OCI-LY1 (cell line): ENCODE measurements at regions not wholly inside any gene's neighbourhood (a gene's known extent, or its start where the extent isn't known, plus 50 kb on each side); places are given as distances from the start of the nearest gene placed in this dataset.

Experiments
- H2AFZ ChIP-seq: fragments of 200-600 bp; sonication (generic), shearing (Covaris generic); 2 replicates; pipeline ENCODE4 v1.6.0; 2014; ENCODE audit warnings: antibody characterized with exemption, mild to moderate bottlenecking, low read length
- H3F3A ChIP-seq: fragments of 200-600 bp; sonication (generic), shearing (Covaris generic); 2 replicates; pipeline ENCODE4 v1.6.0; 2014; ENCODE audit warnings: mild to moderate bottlenecking, antibody characterized with exemption, low read length, moderate library complexity; ENCODE audit not compliant: insufficient read depth
- H3K27ac ChIP-seq: fragments of 200-600 bp; sonication (generic); 2 replicates; pipeline ENCODE4 v1.5.1; 2014; ENCODE audit warnings: low read length, mixed run types, mild to moderate bottlenecking, low read depth; ENCODE audit not compliant: poor library complexity, severe bottlenecking
- H3K27me3 ChIP-seq: fragments of 200-600 bp; sonication (generic); 2 replicates; pipeline ENCODE4 v1.6.0; 2014; ENCODE audit warnings: antibody characterized with exemption, mild to moderate bottlenecking, low read length, moderate library complexity; ENCODE audit not compliant: insufficient read depth
- H3K36me3 ChIP-seq: fragments of 200-600 bp; sonication (generic); 2 replicates; pipeline ENCODE4 v1.6.1; 2014; ENCODE audit warnings: mild to moderate bottlenecking, antibody characterized with exemption, low read length, moderate library complexity, mixed read lengths; ENCODE audit not compliant: insufficient read depth
- H3K4me1 ChIP-seq: fragments of 200-600 bp; sonication (generic); 2 replicates; pipeline ENCODE4 v1.5.1; 2014; ENCODE audit warnings: mild to moderate bottlenecking, low read length, moderate library complexity; ENCODE audit not compliant: insufficient read depth, severe bottlenecking
- H3K4me2 ChIP-seq: fragments of 200-600 bp; sonication (generic), shearing (Covaris generic); 2 replicates; pipeline ENCODE4 v1.6.1; 2014; ENCODE audit warnings: low read length
- H3K4me3 ChIP-seq: fragments of 200-600 bp; sonication (generic); 2 replicates; pipeline ENCODE4 v1.5.1; 2014; ENCODE audit warnings: low read length, low read depth, mild to moderate bottlenecking, mixed read lengths; ENCODE audit not compliant: poor library complexity, severe bottlenecking
- H3K79me2 ChIP-seq: fragments of 200-600 bp; shearing (Covaris generic); 2 replicates; pipeline ENCODE4 v1.6.1; 2016; ENCODE audit warnings: mixed run types, low read length, mixed read lengths; ENCODE audit not compliant: insufficient read depth
- H3K9ac ChIP-seq: fragments of 200-600 bp; sonication (generic), shearing (Covaris generic); 2 replicates; pipeline ENCODE4 v1.6.1; 2014; ENCODE audit warnings: mild to moderate bottlenecking, low read length, mixed read lengths
- H3K9me2 ChIP-seq: fragments of 200-600 bp; sonication (generic), shearing (Covaris generic); 2 replicates; pipeline ENCODE4 v1.6.1; 2014; ENCODE audit warnings: low read depth, mild to moderate bottlenecking, low read length, mixed read lengths
- H3K9me3 ChIP-seq: fragments of 200-600 bp; shearing (Covaris generic); 2 replicates; pipeline ENCODE4 v1.6.1; 2014; ENCODE audit warnings: low read length, mixed read lengths
- H4K20me1 ChIP-seq: fragments of 200-600 bp; sonication (generic), shearing (Covaris generic); 2 replicates; pipeline ENCODE4 v1.6.0; 2016; ENCODE audit warnings: mild to moderate bottlenecking, low read length; ENCODE audit not compliant: insufficient read depth
- CTCF ChIP-seq: fragments of 200-600 bp; sonication (generic), shearing (Covaris generic); IDR thresholded peaks from 2 replicates; pipeline ENCODE4 v1.5.1; 2017; ENCODE audit warnings: mild to moderate bottlenecking, antibody characterized with exemption, low read length, moderate library complexity, mixed read lengths
- EZH2 ChIP-seq: fragments of 200-600 bp; sonication (generic), shearing (Covaris generic); IDR thresholded peaks from 2 replicates; pipeline ENCODE4 v1.8.0; 2017; ENCODE audit warnings: borderline replicate concordance, mixed run types, mild to moderate bottlenecking, antibody characterized with exemption, low read length, moderate library complexity, mixed read lengths

- TF ChIP-seq CTCF (no peak), EZH2 (no peak)
- H3K27me3 ChIP-seq = no peaks in the 10 kb centered on the region
- H3K9ac ChIP-seq = no peak overlapping the region
- no peaks in the 10 kb centered on the region for H3K9me3 ChIP-seq
- no peak overlapping the region for H2AFZ ChIP-seq
- H3K4me1 ChIP-seq = no peaks in the 10 kb centered on the region
- no peaks in the 10 kb centered on the region for H4K20me1 ChIP-seq
- H3K9me2 ChIP-seq = no peaks in the 10 kb centered on the region
- no peak overlapping the region for H3K27ac ChIP-seq
- no peak overlapping the region for H3K4me3 ChIP-seq
- no peaks in the 10 kb centered on the region for H3K36me3 ChIP-seq
- H3K79me2 ChIP-seq = no peaks in the 10 kb centered on the region
- no peak overlapping the region for H3K4me2 ChIP-seq
- H3F3A ChIP-seq = no peaks in the 10 kb centered on the region
Observed at GRCh38 chr15:97194750-97195149, 765.8 kb upstream of the ARRDC4 start.

- Histone ChIP-seq H3F3A (no peaks in the 10 kb centered on the region), H2AFZ (no peak overlapping the region), H3K36me3 (no peaks in the 10 kb centered on the region), H3K4me2 (no peak overlapping the region), H3K4me3 (no peak overlapping the region), H3K79me2 (no peaks in the 10 kb centered on the region), H3K9me2 (no peaks in the 10 kb centered on the region), H4K20me1 (no peaks in the 10 kb centered on the region), H3K27ac (no peak overlapping the region), H3K27me3 (no peaks in the 10 kb centered on the region), H3K4me1 (no peaks in the 10 kb centered on the region), H3K9ac (no peak overlapping the region), H3K9me3 (no peaks in the 10 kb centered on the region)
- no peak for TF ChIP-seq EZH2
- TF ChIP-seq CTCF = no peak
Observed at GRCh38 chr15:97196048-97197014, 764.2 kb upstream of the ARRDC4 start.

GRCh38 chr15:97199393-97200051 is 761.0 kb upstream of the ARRDC4 start:
- Histone ChIP-seq H3K4me2 (no peak overlapping the region), H2AFZ (no peak overlapping the region), H3K9ac (no peak overlapping the region), H3K4me3 (no peak overlapping the region), H3K27ac (no peak overlapping the region), H3K36me3 (no peaks in the 10 kb centered on the region), H3F3A (no peaks in the 10 kb centered on the region), H3K79me2 (no peaks in the 10 kb centered on the region), H4K20me1 (no peaks in the 10 kb centered on the region), H3K27me3 (no peaks in the 10 kb centered on the region), H3K9me3 (no peaks in the 10 kb centered on the region), H3K9me2 (no peaks in the 10 kb centered on the region), H3K4me1 (no peaks in the 10 kb centered on the region)
- TF ChIP-seq CTCF (no peak), EZH2 (no peak)
